Left cardiac atrium (tissue), 4 donors: ENCODE measurements at regions not wholly inside any gene's neighbourhood (a gene's known extent, or its start where the extent isn't known, plus 50 kb on each side); places are given as distances from the start of the nearest gene placed in this dataset.
"Not testable (repeated sequence)": the region's sequence is repeated elsewhere in the genome, so short reads cannot be mapped to it uniquely, and the experiment has no call there.

ENCODE experiments used
- ATAC-seq, 2 donors: fragments of 200-7000 bp; cut with Tn5 transposase; one replicate each; pipeline ENCODE4 v1.9.1; 2020; ENCODE audit warnings: mild to moderate bottlenecking in 2 of 2, moderate library complexity in 2 of 2
- DNase-seq: peaks from one replicate; pipeline ENCODE4 v3.0.0-alpha.2; 2020
- intact Hi-C, 2 donors: fragments of 100-400 bp; cut with DNase I; formaldehyde crosslinking; loops; one replicate each; pipeline versions ENCODE4 v1.14.1 to v1.15.1; 2022 to 2023
- donor health status: DM: no; HTN: yes; CAD: no.
- donor health status: DM: no; HTN: yes; CAD: no; lungs with severe emphysema.
- donor health status: DM: yes; HTN: yes; CAD: no.
- donor health status: Dilated cardiomyopathy.

DNA sequence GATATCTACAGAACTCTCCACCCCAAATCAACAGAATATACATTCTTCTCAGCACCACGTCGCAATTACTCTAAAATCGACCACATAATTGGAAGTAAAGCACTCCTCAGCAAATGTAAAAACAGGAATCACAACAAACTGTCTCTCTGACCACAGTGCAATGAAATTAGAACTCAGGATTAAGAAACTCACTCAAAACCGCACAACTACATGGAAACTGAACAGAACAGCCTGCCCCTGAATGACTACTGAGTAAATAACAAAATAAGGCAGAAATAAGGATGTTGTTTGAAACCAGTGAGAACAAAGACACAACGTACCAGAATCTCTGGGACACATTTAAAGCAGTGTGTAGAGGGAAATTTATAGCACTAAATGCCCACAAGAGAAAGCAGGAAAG, 156.3 kb upstream of the SPRY1 start:
- intact Hi-C loops, result loop anchor here in 1 of 2 donors (10.0 kb wide), 1 partner anchor 105 kb away; no protein-coding TSS in a partner anchor
- ATAC-seq, DNase-seq: not testable (repeated sequence)

DNA sequence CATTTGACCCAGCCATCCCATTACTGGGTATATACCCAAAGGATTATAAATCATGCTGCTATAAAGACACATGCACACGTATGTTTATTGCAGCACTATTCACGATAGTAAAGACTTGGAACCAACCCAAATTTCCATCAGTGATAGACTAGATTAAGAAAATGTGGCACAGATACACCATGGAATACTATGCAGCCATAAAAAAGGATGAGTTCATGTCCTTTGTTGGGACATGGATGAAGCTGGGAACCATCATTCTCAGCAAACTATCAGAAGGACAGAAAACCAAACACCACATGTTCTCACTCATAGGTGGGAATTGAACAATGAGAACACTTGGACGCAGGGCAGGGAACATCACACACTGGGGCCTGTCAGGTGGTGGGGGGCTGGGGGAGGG, 153.4 kb upstream of the SPRY1 start:
- DNase-seq, ATAC-seq: not testable (repeated sequence)
- intact Hi-C loops, result loop anchor here in 1 of 2 donors (10.0 kb wide), 1 partner anchor 102 kb away; no protein-coding TSS in a partner anchor

DNA sequence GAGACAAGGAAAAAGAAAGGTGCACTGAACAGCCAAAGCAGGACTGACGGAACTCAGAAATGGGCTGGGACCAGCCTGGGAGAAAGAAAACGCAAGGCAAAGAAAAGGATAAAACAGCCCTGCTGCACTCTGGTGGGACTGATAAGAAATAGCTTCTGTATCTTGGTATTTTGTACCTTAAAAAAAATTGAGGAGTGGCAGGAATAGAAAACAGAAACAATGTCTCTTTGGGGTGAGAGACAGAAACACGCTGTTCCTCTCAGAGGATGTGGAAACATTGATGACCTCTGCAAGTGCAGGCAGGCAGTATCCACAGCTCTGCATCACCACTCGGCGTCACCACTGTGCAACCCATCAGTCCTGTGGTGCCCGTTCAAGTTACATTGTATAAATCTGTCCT, 152.5 kb upstream of the SPRY1 start:
- DNase-seq (peak; percentile 62), ATAC-seq (peak; percentile 85 to 90)
- intact Hi-C loops, result loop anchor here in 1 of 2 donors (10.0 kb wide), 1 partner anchor 101 kb away; no protein-coding TSS in a partner anchor

DNA sequence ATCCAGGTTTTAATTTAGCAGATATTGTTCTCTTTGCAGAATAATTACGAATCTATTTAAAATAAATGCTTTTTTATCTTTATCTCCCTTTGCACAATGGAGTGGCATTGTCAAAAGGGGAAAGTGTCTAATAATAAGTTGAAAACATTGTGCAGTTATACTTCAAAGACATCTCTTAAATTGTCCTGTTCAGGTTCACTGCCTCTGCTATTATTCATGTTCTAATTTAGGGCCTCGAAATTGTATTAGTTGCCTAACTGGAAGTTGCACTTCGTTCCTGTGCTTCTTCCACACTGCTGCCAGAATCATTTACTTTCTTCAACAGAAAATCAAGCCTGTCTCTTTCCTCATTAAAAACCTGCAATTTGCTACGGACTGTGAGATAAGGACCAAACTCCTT, 150.5 kb upstream of the SPRY1 start:
- DNase-seq (no peak), ATAC-seq (no peak)
- intact Hi-C loops, result loop anchor here in 1 of 2 donors (10.0 kb wide), 1 partner anchor 99 kb away; no protein-coding TSS in a partner anchor

DNA sequence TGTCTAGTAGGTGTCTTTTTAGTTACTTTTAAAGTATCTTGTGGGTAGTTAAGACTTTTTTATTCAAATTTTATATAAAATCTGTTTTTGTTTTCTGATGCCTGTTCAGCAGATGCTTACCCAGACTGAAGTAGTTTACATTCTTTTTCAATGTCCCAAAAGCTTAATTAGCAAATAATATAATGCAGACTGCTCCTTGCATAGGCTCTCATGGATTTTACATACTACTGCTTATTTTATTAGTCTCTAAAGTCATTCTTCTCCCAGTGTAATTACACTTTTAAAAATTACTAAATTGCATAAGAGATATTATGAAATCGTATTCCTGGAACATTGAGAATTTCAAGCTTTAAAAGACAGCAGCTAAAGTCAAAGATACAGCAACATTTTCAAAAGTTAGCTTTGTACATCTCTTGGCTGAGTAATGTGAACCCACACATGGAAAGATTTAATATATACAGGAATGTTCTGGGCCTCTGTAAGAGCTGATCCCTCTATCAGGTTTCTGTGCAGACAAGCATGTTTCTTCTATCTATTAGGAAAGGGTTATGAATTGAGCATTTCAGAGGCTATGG, 148.4 kb upstream of the SPRY1 start:
- DNase-seq (no peak), ATAC-seq (peak; percentile 38 to 60)
- intact Hi-C loops, result loop anchor here in 1 of 2 donors (10.0 kb wide), 1 partner anchor 97 kb away; no protein-coding TSS in a partner anchor

DNA sequence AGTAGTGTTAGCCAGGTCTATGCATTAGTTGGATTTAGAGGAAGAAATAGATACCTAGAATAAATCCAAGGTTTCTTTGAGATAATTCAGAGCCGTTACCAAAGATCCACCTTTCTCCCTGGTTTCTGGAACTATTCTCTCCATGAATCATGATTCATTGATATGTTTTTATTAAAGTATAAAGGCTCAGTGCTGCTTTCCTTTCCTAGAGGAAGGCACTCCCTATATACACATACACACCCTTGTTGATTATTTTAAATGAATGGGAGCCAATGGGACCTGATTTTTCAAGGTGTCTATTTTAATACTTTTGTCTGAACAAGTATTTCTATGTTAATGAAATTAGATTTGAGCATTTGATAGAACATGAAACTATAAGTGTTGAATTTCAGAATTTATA, 146.8 kb upstream of the SPRY1 start:
- DNase-seq, result no peak
- intact Hi-C loops, result loop anchor here in 1 of 2 donors (10.0 kb wide), 1 partner anchor 95 kb away; no protein-coding TSS in a partner anchor
- ATAC-seq, result peak in 1 of 2 donors; percentile 37

DNA sequence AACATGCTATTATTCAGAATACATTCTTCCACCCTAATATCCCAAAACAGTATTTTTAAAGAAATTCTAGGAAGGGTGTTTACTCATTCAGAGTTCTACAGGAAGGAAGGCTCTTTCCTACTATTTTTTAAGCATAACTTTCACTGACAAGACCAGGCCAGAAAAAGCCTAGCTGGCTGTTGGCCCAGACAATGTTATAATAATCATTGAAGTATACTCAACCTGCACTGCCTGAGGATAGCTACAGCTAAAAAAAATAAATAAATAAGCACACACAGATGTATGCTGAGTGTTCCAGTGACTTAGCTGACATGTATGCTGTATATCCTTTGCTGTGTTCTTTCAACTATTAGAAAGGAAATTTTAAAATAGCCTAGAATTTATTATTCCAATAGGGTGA, 145.8 kb upstream of the SPRY1 start:
- DNase-seq, result peak; percentile 44
- ATAC-seq, result peak; percentile 68 to 76
- intact Hi-C loops, result no loop called here

DNA sequence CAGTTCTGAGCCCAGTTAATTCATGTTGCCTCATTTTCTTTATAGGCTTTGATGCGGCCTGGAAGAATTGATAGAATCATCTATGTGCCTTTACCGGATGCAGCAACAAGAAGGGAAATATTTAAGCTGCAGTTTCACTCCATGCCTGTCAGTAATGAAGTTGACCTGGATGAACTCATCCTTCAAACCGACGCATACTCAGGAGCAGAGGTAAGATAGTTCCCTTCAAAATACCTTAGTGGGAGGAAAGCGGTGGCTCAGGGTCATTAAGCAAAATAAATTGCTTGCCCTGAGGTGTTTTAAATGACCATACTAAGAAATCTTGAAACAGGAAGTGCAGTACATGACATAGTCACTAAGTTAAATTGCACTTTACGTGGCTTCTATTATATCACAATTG, 140.6 kb upstream of the SPRY1 start:
- intact Hi-C loops, result no loop called here
- DNase-seq (no peak), ATAC-seq (no peak)

DNA sequence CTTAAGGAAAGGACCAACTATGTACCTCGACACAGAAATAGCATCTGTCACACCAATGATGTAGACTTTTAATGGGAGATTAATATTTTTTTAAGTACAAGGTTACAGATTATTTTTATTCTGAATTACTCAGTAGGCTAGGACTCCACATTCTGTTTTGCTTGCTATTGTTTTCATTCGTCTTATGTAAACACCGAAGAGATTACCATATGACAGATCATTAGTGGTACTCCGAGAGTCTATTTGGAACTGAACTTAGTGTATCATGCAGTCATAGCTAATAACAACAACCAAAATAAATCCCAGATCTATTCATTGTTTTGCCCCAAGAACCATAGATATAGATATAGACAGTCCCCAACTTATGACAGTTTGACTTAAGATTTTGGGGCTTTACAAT, 139.7 kb upstream of the SPRY1 start:
- intact Hi-C loops, result no loop called here
- ATAC-seq (no peak), DNase-seq (no peak)

DNA sequence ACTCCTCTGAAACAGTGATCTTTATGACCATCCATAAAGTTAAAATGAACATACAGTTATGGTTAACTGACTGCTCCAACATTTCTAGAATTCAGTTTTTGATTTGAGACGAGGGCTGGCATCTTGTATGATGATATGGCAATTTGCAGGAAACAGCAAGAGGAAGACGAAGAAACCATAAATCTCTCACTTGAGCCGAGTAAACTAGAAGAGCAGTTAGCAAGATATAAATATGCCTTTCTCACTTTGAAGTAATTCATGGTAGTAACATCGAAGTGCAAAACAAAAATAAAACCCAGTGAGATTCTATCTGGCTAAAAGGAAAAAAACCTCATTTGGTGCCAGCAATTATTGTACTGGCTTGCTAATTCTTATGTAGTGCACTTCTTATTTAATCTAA, 139.0 kb upstream of the SPRY1 start:
- intact Hi-C loops, result no loop called here
- ATAC-seq, result no peak
- DNase-seq, result no peak

DNA sequence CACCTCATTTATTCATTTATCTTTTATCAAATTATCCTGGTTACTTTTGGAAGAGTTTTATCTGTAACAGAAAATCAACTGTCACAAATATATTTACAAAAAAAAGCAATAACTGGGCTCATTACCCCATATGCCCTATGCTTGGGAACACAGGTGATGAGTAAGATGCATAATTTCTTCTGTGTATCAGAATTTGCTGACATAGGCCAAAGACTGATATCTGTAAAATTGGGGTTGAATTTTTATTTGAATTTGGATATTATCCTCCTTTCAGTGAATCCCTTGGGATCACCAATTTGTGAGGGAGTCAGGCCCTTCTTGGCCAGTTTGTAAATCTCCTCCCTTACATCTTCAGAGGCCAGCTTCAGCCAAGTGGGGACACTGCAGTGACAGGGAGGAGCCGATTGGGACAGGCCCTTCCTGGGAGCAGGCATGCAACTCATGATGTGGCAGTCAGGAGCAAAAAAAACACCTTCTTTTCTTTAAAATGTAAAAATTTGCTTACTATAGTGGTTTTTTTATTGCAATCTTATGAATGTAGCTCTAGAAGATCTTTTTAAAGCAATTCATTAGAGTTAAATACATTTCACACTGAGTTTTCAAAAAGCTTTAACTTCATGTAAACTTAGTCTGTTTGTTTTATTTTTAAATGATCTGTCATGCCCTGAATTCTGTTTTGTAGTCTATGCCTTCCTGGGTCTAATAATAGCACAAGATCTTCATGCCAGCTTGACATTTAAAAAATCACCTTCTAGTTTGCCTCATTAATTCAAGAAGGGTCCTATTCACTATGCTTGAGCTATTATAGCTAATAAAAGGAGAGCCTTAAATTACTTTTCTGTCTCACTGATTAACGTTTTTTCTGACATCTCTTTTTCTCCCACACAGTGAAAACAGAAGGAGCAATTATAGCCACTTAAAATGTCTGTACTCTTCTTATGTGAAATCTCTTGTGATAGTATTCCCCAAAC, 136.6 kb upstream of the SPRY1 start:
- DNase-seq, result no peak
- intact Hi-C loops, result no loop called here
- peak; percentile 57 to 71 for ATAC-seq

DNA sequence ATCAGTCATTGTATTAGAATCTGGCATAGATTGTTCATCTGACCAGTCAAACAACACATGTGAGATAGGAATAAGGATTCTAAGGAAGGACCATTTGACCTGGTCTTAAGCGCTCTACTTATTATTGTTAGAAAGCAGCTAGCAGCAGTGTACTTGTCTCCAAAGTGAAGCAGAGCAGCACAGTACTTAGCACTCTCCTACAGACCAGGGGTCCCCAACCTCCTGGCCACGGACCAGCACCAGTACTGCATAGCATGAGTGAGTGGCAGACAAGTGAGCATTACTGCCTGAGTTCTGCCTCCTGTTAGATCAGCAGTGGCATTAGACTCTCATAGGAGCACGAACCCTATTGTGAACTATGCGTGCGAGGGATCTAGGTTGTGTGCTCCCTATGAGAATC, 135.9 kb upstream of the SPRY1 start:
- ATAC-seq, result peak in 1 of 2 donors; percentile 23
- no peak for DNase-seq
- intact Hi-C loops, result no loop called here

DNA sequence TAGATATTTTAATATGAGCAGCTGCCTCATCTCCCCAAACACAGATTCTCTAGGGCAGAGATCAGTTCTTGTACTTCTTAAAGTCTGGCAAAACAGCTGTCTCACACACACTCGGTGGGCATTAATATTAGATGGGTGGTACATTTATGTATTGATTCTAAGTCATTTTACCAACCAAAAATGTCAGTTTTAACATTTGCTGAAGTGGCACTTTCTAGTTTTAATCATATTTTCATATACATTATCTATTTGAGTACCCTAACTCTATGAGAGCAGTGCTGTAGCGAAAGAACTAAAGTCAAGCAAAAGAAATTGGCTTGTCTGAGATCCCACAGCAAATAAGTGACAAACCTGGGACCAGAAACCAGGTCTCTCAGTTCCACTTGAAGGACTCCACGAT, 134.5 kb upstream of the SPRY1 start:
- intact Hi-C loops, result no loop called here
- no peak for ATAC-seq
- no peak for DNase-seq

DNA sequence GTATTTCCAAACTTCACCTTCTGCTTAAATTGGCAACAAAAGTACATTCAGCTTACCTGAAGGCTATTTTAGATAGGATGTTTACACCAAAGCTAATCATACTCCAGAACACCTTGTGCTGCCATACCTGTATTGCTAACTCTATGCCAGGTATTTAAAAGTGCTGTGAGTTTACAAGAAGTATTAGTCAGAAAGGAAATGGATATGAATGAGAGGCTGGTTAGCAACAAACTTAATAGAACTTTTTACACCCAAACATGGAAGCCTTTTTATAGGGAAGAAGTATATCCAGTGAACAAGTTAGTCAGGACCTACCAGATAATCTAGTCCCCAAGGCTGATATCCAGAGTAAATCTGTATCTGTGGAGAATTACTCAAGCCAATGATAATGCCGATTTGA, 131.2 kb upstream of the SPRY1 start:
- ATAC-seq (no peak), DNase-seq (no peak)
- intact Hi-C loops, result no loop called here

DNA sequence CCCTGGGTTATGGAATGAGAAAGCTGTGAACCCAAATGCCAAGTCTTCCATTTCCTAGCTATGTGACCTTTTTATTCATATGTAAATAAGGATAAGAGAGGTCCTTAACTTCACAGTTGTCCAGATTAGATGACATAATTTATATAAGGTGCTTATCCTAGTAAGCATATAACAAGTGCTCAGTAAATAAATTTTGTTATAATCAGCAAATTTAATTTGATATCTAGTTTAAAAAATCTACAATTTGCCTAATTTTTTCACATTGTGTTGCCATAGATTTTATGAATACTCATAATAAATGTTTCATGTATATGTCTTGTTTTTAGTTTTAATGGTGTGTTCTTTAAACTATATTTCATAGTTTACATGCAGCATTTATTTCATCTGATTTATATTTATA, 130.4 kb upstream of the SPRY1 start:
- intact Hi-C loops, result no loop called here
- DNase-seq (no peak), ATAC-seq (no peak)

DNA sequence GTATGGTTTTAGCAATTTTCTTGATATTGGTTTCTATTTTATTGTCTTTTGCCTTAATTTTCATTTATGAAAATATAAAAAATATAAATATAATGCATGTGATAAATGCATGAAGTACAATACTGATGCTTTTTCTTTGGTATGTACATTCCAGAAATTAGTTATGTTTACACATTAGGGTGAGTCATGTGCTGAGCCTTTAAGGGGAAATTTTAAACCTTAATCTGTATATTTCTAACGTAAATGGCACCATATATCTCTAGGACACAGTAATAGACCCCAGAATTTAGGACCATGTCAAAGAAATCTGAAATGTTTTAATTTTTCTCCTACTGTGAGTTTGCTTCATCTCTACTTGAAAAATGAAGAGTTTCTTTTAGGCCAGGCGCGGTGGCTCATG, 117.8 kb upstream of the SPRY1 start:
- intact Hi-C loops, result no loop called here
- DNase-seq, result no peak
- no peak for ATAC-seq

DNA sequence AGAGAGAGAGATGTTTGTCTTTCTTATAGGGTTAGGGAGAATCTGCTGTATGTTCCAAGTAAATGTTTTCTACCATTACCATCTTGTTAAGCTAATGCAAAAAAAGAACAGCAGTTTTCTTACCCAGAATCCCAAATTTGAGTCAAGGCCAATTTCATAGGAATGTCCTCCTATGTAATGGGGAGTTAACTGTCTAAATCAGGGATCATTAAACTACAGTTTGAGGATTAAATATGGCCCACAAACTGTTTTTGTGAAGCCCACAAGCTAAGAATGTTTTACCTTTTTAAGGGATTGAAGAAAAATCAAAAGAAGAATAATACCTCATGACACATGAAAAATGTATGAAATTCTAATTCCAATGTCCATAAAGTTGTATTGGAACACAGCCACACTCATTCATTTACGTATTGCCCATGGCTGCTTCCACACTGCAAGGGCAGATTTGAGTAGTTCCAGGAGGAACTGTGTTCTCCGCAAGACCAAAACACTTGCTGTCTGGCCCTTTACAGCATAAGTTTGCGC, 113.2 kb upstream of the SPRY1 start:
- intact Hi-C loops, result no loop called here
- ATAC-seq (no peak), DNase-seq (no peak)

DNA sequence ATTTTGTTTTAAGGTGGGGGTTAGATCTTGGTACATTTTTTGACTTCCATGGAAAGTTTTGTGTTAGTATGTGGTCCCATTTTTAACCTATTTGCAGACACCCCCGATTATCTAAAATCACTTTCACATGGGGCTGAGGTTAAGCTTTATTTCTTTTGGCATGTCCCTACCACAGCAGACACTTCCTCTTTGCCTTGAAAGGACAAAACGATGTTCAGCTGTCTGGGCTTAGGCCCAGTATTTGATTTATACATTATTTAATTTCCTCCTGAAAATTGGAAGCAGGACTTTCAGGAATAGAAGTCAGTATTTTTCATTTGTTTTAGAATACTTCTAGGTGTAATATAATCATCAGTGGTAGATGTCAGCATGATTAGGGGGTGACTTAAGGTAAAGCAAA, 112.4 kb upstream of the SPRY1 start:
- ATAC-seq (peak in 1 of 2 donors; percentile 35), DNase-seq (no peak)
- intact Hi-C loops, result no loop called here

DNA sequence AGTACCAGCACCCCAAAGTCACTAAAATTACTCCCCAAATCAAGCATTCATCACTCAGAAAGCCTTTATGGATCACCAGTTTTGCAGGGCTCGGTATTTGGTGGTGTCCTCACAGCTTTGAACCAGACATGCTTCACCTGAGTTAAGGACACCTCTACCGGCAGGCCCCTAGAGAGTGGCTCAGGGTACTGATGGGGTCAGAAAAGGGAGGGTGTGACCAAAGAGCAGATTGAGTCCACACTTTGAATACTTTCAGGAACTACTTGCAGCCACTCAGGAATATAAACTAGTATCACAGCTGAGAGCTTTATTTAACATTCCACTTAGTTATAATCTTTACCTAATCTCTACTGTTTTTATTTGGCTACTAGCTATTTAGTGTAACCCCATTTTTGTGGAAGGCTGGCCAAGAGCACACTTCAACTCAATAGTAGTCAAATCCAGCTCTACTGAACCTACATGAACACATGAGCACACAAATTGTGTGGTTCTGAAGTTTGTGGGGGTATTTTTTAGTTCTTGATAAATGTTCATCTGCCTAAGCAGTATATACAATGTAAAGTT, 109.6 kb upstream of the SPRY1 start:
- DNase-seq, result no peak
- ATAC-seq, result no peak
- intact Hi-C loops, result no loop called here
